Left colon (tissue), 2 donors: ENCODE measurements at regions not wholly inside any gene's neighbourhood (a gene's known extent, or its start where the extent isn't known, plus 50 kb on each side); places are given as distances from the start of the nearest gene placed in this dataset.
"Not testable (repeated sequence)": the region's sequence is repeated elsewhere in the genome, so short reads cannot be mapped to it uniquely, and the experiment has no call there.

Experiments used
- ATAC-seq: fragments of 200-7000 bp; cut with Tn5 transposase; one replicate; pipeline ENCODE4 v1.9.1; 2020; ENCODE audit warnings: mild to moderate bottlenecking, moderate library complexity
- DNase-seq, 2 donors: peaks; one replicate each; pipeline ENCODE4 v3.0.0-alpha.2; 2020
- intact Hi-C, 2 donors: fragments of 100-400 bp; cut with DNase I in 1 of 2; cut with micrococcal nuclease in 1 of 2; formaldehyde crosslinking; loops; one replicate each; pipeline versions ENCODE4 v1.11.2 to v1.14.0; 2022; cut with DNase I, micrococcal nuclease
- donor health status: DM: no; HTN: no; CAD: no.
- donor health status: DM: yes; HTN: yes; CAD: no.

DNA sequence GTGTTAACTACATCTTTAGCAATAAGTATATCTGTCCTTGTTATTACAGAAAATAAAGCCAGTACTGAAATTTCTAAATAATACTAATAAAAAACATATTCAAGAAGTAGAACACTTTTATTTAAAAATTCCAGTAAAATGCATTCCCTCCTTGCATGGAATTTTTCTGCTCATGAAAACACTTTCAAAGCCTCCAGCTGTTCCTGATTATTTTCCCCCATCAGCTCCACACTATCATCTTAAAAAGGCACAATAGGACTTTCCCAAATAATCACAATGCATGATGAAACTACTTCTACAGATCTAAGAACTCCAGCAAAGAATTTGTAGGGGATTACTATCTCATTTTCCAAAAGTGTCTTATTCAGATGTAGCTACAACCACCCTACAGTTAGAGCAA is 162.6 kb upstream of the USP25 start:
- intact Hi-C loops: no loop called here
- no peak for ATAC-seq
- DNase-seq: no peak

DNA sequence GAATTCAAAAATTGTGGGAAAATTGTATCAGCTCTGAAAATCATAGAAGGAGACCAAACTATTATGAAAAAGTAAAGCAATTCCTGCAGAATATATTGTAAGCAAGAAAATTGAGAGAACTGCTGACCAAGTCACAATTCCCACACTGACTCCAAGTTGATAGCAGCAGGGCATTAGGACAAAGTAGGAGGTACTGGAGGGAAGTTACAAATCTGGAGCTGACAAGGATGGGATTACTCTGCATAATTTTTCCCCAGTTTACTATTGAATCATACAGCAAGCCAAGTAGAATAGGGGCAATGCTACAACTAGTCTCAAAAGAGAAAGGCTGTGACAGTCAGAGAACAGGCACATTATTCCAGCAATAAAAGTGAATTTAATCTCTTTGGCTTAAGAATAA is 161.3 kb upstream of the USP25 start:
- no peak for ATAC-seq
- no peak for DNase-seq
- intact Hi-C loops: no loop called here

- ATAC-seq: peak; percentile 75
These were observed 142.9 kb upstream of the USP25 start for GRCh38 chr21:15586752-15587427.

GRCh38 chr21:15592271-15592860 is 137.4 kb upstream of the USP25 start:
- DNase-seq (no peak), ATAC-seq (peak; percentile 68)
- intact Hi-C loops: loop anchor here in 1 of 2 donors (10.0 kb wide), 2 partner anchors 1188 to 1328 kb away; no protein-coding TSS in a partner anchor

More at GRCh38 chr21:15586752-15587427, 142.9 kb upstream of the USP25 start:
- intact Hi-C loops: no loop called here
- DNase-seq: no peak

DNA sequence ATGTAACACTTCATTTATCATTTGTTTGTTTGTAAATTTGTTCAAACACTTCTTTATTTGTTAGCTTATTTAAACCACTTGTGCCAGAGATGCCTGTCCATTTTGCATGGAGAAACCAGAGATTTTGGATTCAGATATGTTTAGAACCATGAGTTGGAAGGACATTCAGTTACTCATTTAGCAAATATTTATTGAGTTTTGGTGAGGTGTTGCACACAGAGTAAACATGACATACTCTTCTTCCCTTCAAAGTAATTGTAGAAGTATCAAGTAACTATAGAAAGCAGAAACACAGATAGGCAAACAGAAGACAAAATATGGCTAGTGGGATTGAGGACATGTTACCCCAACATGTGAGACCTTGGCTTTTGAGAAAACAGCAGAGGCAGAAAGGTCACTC is 136.8 kb upstream of the USP25 start:
- intact Hi-C loops: loop anchor here in 1 of 2 donors (10.0 kb wide), 2 partner anchors 1188 to 1328 kb away; no protein-coding TSS in a partner anchor
- ATAC-seq (no peak), DNase-seq (no peak)

DNA sequence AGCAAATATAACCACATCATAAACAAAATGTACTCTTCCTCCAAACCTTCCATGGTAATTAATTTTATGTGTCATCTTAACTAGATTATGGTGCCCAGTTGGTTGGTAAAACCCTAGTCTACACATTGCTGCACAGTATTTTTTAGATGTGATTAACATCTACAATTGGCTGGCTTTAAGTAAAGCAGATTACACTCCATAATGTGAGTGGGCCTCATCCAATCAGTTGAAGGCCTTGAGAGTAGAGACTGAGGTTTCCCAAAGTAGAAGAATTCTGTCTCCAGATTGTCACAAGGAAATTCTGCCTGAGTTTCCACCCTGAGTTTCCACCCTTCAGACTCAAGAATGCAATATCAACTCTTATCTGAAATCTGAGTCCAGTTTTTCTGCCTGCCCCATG is 128.4 kb upstream of the USP25 start:
- ATAC-seq (no peak), DNase-seq (no peak)
- intact Hi-C loops: no loop called here

- intact Hi-C loops: no loop called here
- ATAC-seq (no peak), DNase-seq (no peak)
These were observed 125.4 kb upstream of the USP25 start for GRCh38 chr21:15604413-15604812.

- ATAC-seq (no peak), DNase-seq (no peak)
- intact Hi-C loops: no loop called here
These were observed 115.0 kb upstream of the USP25 start for GRCh38 chr21:15614766-15615165.

- no peak for DNase-seq
- ATAC-seq: no peak
- intact Hi-C loops: no loop called here
These were observed 112.8 kb upstream of the USP25 start for GRCh38 chr21:15616864-15617574.

- intact Hi-C loops: no loop called here
- DNase-seq (no peak), ATAC-seq (no peak)
These were observed 111.8 kb upstream of the USP25 start for GRCh38 chr21:15617964-15618363.

DNA sequence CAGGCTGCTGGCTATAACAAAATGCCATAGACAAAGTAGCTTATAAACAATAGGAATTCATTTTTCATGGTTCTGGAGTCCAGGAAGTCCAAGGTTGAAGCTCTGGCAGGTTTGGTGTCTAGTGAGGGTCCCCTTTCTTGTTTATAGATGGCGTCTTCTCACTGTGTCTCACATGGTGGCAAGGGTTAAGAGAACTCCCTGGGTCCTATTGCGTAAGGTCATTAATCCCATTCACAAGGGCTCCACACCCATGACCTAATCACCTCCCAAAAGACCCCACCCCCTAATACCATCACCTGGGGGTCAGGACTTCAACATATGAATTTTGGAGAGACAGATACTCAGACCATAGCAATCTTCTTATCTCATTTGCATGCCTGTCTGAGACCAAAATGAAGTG is 108.9 kb upstream of the USP25 start:
- intact Hi-C loops: no loop called here
- no peak for ATAC-seq
- DNase-seq: no peak

- DNase-seq: no peak
- intact Hi-C loops: no loop called here
These were observed 105.1 kb upstream of the USP25 start for GRCh38 chr21:15624646-15625045.

GRCh38 chr21:15625363-15625762 is 104.4 kb upstream of the USP25 start:
- peak in 1 of 2 donors; percentile 33 for DNase-seq
- intact Hi-C loops: no loop called here
- no peak for ATAC-seq

More at GRCh38 chr21:15624646-15625045, 105.1 kb upstream of the USP25 start:
- ATAC-seq: no peak

DNA sequence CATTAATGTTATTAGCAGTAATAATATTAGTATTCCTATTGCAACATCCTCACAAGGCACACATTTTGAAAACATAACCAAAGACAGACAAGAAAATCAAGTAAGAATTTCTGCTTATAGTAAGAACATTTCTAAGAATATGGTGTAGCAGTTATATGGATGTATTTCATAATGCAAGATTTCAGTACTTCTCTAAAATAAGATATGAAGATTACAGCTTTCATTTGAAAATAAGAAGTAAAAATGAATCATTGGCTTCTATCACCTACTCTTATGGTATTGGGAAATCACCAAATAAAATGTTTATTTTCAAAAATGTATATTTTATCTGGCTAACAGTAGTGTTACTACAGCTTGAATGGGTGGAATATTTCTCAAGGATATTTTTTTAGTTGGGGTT is 103.8 kb upstream of the USP25 start:
- intact Hi-C loops: no loop called here
- ATAC-seq (no peak), DNase-seq (no peak)

- intact Hi-C loops: no loop called here
- DNase-seq: no peak
- no peak for ATAC-seq
These were observed 102.8 kb upstream of the USP25 start for GRCh38 chr21:15627011-15627410.

DNA sequence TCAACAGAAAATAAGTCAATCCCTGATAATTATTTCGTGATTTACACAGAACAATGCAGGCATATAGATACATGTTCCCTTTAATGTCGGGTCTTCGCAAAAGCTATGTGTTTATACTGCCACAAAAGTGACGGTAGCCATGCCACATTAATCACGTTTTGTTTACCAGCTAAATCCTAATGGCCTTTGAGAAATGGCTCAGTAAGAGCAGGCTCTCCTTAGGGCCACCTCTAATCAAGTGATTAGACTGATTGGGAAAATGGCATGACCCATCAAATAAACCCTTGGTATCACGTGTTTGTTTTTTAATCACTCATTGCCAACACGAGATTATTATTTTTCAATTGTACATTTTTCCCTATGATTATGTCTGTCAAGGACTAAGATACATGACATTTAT is 102.0 kb upstream of the USP25 start:
- no peak for ATAC-seq
- intact Hi-C loops: no loop called here
- no peak for DNase-seq

DNA sequence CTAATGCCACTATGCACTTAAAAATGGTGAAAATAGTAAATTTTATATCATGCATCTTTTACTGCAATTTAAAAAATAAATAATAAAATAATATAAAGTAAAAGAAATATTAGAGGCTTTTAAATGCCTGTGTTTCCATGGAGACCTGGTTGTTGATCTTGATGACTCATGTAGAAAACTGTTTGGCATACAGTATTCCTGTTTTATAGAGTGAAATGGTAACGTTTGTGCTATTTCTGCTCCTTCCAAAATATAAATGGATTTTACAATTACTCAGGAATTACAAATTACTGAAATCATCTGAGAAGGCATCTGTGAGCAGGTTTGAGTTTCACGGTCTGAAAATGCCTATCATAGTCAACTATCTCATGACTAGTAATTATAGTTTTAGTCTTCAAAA is 98.4 kb upstream of the USP25 start:
- no peak for ATAC-seq
- DNase-seq: no peak

GRCh38 chr21:15634541-15634940 is 95.2 kb upstream of the USP25 start:
- ATAC-seq, DNase-seq, intact Hi-C loops: not testable (repeated sequence)

More for the DNA sequence above, 98.4 kb upstream of the USP25 start:
- intact Hi-C loops: no loop called here

DNA sequence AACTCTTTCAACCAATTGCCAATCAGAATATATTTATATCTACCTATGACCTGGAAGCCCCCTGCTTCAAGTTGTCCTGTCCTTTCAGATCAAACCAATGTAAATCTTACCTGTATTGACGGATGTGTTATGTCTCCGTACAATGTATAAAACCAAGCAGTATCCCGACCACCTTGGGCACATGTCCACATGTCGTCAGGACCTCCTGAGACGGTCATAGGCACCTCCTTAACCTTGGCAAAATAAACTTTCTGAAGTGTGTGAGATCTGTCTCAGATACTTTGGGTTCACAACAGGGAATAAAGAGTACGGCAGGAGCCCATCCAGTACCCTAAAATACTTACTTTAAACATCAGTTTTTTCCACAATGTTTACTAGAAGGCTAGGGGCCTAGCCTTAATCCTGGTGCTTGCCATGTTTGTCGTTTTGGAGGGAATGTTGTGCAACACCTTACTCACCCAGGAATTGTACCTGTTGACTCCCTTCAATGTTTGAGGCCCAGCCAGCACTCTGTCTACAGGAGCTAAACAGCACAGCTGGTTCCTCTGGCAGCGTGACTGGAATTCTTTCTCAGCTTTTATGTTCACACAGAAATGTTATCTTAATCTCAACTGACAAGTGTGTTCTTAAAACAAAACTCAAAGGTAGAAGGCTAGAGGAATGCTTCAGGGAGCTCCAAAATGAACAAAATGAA is 90.8 kb upstream of the USP25 start:
- ATAC-seq (peak; percentile 28), DNase-seq (no peak)
- intact Hi-C loops: no loop called here
